Upper lobe of left lung (tissue), 6 donors: ENCODE measurements at regions not wholly inside any gene's neighbourhood (a gene's known extent, or its start where the extent isn't known, plus 50 kb on each side); places are given as distances from the start of the nearest gene placed in this dataset.

ENCODE experiments used
- ATAC-seq, 2 donors: fragments of 200-7000 bp; cut with Tn5 transposase; one replicate each; pipeline ENCODE4 v1.9.1; 2022; ENCODE audit warnings: mild to moderate bottlenecking in 2 of 2, moderate library complexity in 2 of 2; ENCODE audit not compliant: low FRiP score in 2 of 2
- DNase-seq, 2 donors: peaks; one replicate each; pipeline ENCODE4 v3.0.0-alpha.2; 2019 to 2020
- H3K27ac ChIP-seq, 4 donors: fragments of 200-600 bp; sonication (generic); one replicate each; pipeline ENCODE4 v1.5.1; 2016 to 2019
- H3K27me3 ChIP-seq, 4 donors: fragments of 200-600 bp; sonication (generic); one replicate each; pipeline ENCODE4 v1.5.1; 2017 to 2019
- H3K36me3 ChIP-seq, 4 donors: fragments of 200-600 bp; sonication (generic); one replicate each; pipeline ENCODE4 v1.5.1; 2016 to 2019
- H3K4me1 ChIP-seq, 4 donors: fragments of 200-600 bp; sonication (generic); one replicate each; pipeline ENCODE4 v1.5.1; 2018 to 2019
- H3K4me3 ChIP-seq, 4 donors: fragments of 200-600 bp; sonication (generic); one replicate each; pipeline ENCODE4 v1.5.1; 2017 to 2019; ENCODE audit warnings: mild to moderate bottlenecking in 2 of 4, moderate library complexity in 1 of 4
- H3K9me3 ChIP-seq, 4 donors: fragments of 200-600 bp; sonication (generic); one replicate each; pipeline ENCODE4 v1.5.1; 2018 to 2019
- EP300 ChIP-seq, 4 donors: sonication (generic); formaldehyde crosslinking; IDR thresholded peaks; one replicate each; pipeline ENCODE4 v1.5.1; 2017; ENCODE audit warnings: antibody characterized with exemption in 4 of 4, control low read depth in 2 of 4
- POLR2A ChIP-seq, 4 donors: fragments of 450-650 bp; IDR thresholded peaks; one replicate each; pipeline ENCODE4 v1.5.1; 2016 to 2017; ENCODE audit warnings: antibody characterized with exemption in 4 of 4, mild to moderate bottlenecking in 2 of 4
- POLR2AphosphoS5 ChIP-seq, 2 donors: sonication (generic); formaldehyde crosslinking; IDR thresholded peaks; one replicate each; pipeline ENCODE4 v1.5.1; 2017; ENCODE audit warnings: antibody characterized with exemption in 2 of 2
- WGBS, 2 donors: methylation state at CpG; one replicate each; pipeline ENCODE4 v1.1.5; 2017 to 2018; 5-methylcytosine and 5-hydroxymethylcytosine counted together
- small RNA-seq, 4 donors: library from RNA; depleted of rRNA; stranded (forward); fragments of <200 nt; gene quantifications; one replicate each; pipeline ENCODE3, GENCODE V24; 2016
- TF ChIP-seq, protein P1 (sequence below), 6 experiments: fragments of 450-650 bp in 4 of 6; fragments of 200-600 bp in 2 of 6; sonication (generic) in 2 of 6; IDR thresholded peaks; one replicate each; pipeline ENCODE4 v1.5.1; 2016 to 2019; ENCODE audit warnings: antibody characterized with exemption in 6 of 6
- donor health status: DM: no; HTN: no; CAD: no; lungs with moderate emphysema.
- donor health status: DM: no; HTN: yes; CAD: no; lungs with severe emphysema.

DNA sequence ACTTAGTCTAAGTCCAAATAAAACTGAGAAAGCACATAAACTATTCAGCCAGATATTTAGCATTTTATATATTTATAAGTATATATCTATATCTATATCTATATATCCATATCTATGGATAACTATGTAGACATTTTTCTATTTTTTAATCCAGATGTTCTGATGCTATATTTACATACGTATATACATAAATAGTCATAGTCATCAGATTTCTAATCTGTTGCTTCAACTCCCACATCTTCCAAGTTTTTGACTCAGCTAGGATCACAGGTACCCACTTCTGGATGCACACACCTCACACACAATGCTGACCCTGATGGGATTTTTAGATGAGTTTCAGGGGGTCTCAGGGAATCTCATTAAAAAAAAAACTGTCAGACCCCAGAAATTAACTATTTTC is 52.2 kb upstream of the ZC3H11B start:
- 86 to 91% methylated on average over 1 of the region's 1 CpG for WGBS, 2 donors
- TF ChIP-seq EP300 (IDR thresholded peaks at IDR 0.05) (no peak), POLR2A (IDR thresholded peaks at IDR 0.05) (no peak), POLR2AphosphoS5 (IDR thresholded peaks at IDR 0.05) (no peak)
- TF ChIP-seq, protein P1, sequence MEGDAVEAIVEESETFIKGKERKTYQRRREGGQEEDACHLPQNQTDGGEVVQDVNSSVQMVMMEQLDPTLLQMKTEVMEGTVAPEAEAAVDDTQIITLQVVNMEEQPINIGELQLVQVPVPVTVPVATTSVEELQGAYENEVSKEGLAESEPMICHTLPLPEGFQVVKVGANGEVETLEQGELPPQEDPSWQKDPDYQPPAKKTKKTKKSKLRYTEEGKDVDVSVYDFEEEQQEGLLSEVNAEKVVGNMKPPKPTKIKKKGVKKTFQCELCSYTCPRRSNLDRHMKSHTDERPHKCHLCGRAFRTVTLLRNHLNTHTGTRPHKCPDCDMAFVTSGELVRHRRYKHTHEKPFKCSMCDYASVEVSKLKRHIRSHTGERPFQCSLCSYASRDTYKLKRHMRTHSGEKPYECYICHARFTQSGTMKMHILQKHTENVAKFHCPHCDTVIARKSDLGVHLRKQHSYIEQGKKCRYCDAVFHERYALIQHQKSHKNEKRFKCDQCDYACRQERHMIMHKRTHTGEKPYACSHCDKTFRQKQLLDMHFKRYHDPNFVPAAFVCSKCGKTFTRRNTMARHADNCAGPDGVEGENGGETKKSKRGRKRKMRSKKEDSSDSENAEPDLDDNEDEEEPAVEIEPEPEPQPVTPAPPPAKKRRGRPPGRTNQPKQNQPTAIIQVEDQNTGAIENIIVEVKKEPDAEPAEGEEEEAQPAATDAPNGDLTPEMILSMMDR (IDR thresholded peaks at IDR 0.05), result no peak
- H3K4me3 ChIP-seq, result no peak overlapping the region
- DNase-seq (no peak), ATAC-seq (no peak)
- peaks cover 4 to 11% (median 8%) of the 10 kb centered on the region in 4 donors for H3K4me1 ChIP-seq
- H3K27me3 ChIP-seq, result no peaks in the 10 kb centered on the region
- H3K36me3 ChIP-seq, result no peaks in the 10 kb centered on the region
- H3K9me3 ChIP-seq, result no peaks in the 10 kb centered on the region
- no peak overlapping the region for H3K27ac ChIP-seq

DNA sequence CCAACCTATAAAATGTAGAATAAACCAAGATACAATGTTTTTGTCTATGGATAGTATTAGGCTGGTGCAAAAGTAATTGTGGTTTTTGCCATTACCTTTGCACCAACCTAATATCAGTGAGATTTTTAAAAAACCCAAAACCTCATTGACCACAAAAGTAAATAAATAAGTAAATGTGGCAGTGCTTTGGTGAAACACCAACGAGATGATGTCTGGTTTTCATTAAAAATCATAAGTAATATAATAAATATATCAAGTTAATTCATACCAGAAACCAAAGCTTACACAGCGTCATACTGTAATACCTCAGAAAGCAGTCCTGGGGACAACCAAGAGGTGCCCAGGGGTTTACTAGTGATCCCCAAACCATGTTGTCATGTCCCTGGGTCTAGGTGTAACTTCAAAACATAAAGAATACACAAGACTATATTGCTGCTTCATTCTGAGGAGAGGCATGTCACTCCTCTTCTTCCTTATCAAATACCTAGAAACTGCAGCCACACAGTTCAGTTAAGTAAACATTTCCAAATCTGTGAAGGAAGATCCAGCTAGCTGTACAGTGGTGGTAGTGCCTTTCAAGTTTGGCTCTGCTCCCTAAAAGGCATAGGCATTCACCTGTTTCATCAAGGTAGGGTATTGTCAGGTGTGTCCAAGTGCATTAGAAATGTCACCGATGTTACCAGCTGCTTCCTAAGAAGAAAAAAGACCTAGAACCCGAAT is 51.6 kb upstream of the ZC3H11B start:
- TF ChIP-seq POLR2A (IDR thresholded peaks at IDR 0.05), result no peak
- no peak for TF ChIP-seq EP300 (IDR thresholded peaks at IDR 0.05)
- TF ChIP-seq POLR2AphosphoS5 (IDR thresholded peaks at IDR 0.05), result no peak
- TF ChIP-seq, protein P1 (IDR thresholded peaks at IDR 0.05), result no peak
- no peaks in the 10 kb centered on the region for H3K27me3 ChIP-seq
- 62 to 78% methylated on average over 4 of the region's 4 CpGs for WGBS, 2 donors
- no peaks in the 10 kb centered on the region for H3K36me3 ChIP-seq
- H3K27ac ChIP-seq, result no peak overlapping the region
- peaks cover 4 to 15% (median 8%) of the 10 kb centered on the region in 4 donors for H3K4me1 ChIP-seq
- ATAC-seq (no peak), DNase-seq (no peak)
- no peaks in the 10 kb centered on the region for H3K9me3 ChIP-seq
- H3K4me3 ChIP-seq, result no peak overlapping the region

Small RNA genes in the stretch of these regions (small RNA-seq; reads per million reads assigned to genes)
- gene RNA5SP76, result 0 reads per million in 4 donors
